ENCODE measurements at regions not wholly inside any gene's neighbourhood (a gene's known extent, or its start where the extent isn't known, plus 50 kb on each side); places are given as distances from the start of the nearest gene placed in this dataset.

- TF ChIP-seq PPARA (CRISPR knock-in tag; IDR thresholded peaks at IDR 0.05; ENCODE audit: borderline replicate concordance) (no peak), SNAI2 (CRISPR knock-in tag; IDR thresholded peaks at IDR 0.05) (no peak), ZNF8 (CRISPR knock-in tag; IDR thresholded peaks at IDR 0.05) (no peak), ZNF70 (CRISPR knock-in tag; IDR thresholded peaks at IDR 0.05) (no peak), ZFP3 (CRISPR knock-in tag; IDR thresholded peaks at IDR 0.05) (no peak), RARB (CRISPR knock-in tag; IDR thresholded peaks at IDR 0.05) (no peak), POU6F1 (CRISPR knock-in tag; IDR thresholded peaks at IDR 0.05; ENCODE audit: borderline replicate concordance, low read depth) (no peak), ISL1 (CRISPR knock-in tag; IDR thresholded peaks at IDR 0.05) (no peak), ARNTL (CRISPR knock-in tag; IDR thresholded peaks at IDR 0.05; ENCODE audit: borderline replicate concordance, low read depth) (no peak), PATZ1 (CRISPR knock-in tag; IDR thresholded peaks at IDR 0.05; ENCODE audit: borderline replicate concordance) (no peak), ESRRG (CRISPR knock-in tag; IDR thresholded peaks at IDR 0.05) (no peak)
Measured at GRCh38 chr14:22231018-22231417, 358.0 kb downstream of the DAD1 start.
